ENCODE measurements at regions not wholly inside any gene's neighbourhood (a gene's known extent, or its start where the extent isn't known, plus 50 kb on each side); places are given as distances from the start of the nearest gene placed in this dataset.

GRCh38 chr18:56107821-56108477 is 520.0 kb upstream of the TCF4 start (continued):
- no peak for TF ChIP-seq NFYA (IDR thresholded peaks at IDR 0.05; ENCODE audit: borderline replicate concordance, low read depth, low read length)
- TF ChIP-seq EZH2 (IDR thresholded peaks at IDR 0.05; ENCODE audit: borderline replicate concordance, control insufficient read depth, low read depth, low read length), result no peak
- TF ChIP-seq MXI1 (IDR thresholded peaks at IDR 0.05; ENCODE audit: low read depth, low read length), result no peak
- TF ChIP-seq YBX1 (IDR thresholded peaks at IDR 0.05), result no peak

DNA sequence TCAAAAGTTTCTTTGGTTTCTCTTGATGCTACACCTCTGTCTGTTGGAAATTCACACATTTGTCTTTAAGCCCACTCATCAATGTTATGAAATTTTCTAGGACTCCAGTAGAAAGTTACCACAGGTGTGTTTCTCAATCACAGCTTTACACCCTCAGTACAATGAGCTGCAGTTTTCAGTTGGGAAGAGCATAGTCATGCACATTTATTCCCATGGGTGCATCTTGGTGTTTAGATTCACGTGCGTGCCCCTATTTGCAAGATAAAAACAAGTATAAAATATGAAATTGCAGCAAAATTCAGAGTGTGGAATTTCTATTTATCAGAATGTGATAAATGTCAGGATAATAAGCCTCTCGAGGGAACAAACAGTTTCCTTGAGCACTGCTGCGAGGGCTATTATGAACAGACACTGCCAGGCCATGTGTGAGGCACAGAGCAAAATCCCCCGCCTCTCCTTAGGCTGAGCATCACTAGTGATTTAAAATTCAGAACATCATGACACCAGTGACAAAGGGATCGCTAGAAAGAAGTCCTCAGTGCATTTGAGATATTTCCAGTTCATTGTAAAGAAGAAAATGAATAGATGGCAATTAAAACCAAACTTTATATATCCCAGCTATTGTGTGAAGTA is 512.2 kb upstream of the TCF4 start:
- ChIA-PET CTCF (no interaction called here), SMC1A (ENCODE audit: uncharacterized antibody, unreplicated experiment) (interaction anchor here (0.6 kb wide), 1 partner anchor 9 kb away, joined by 3 read pairs; no protein-coding TSS in a partner anchor), POLR2A (no interaction called here), RAD21 (ENCODE audit: unreplicated experiment) (no interaction called here)
- H3K4me2 ChIP-seq (ENCODE audit: control insufficient read depth, insufficient read depth), result no peak overlapping the region
- no peaks in the 10 kb centered on the region for H3K27me3 ChIP-seq (replicated peaks in 1 of 2; ENCODE audit: control insufficient read depth in 2 of 2, insufficient read depth in 2 of 2, low read length in 1 of 2)
- no peak overlapping the region for H3K4me3 ChIP-seq
- WGBS (ENCODE audit: insufficient coverage, insufficient replicate concordance, low lambda C conversion rate, missing lambda C conversion rate), result 16% methylated on average over 6 of the region's 6 CpGs
- H3K9ac ChIP-seq (ENCODE audit: control insufficient read depth, insufficient read depth, low read length), result no peak overlapping the region
- H3K9me3 ChIP-seq (replicated peaks; ENCODE audit: control insufficient read depth, insufficient read depth, low read length), result no peaks in the 10 kb centered on the region
- H3K27ac ChIP-seq (ENCODE audit: control insufficient read depth, insufficient read depth), result no peak overlapping the region
- H4K20me1 ChIP-seq (ENCODE audit: control insufficient read depth, insufficient read depth), result no peaks in the 10 kb centered on the region
- intact Hi-C loops (cut with micrococcal nuclease; ENCODE audit: unreplicated experiment), result no loop called here
- FAIRE-seq (no peak), ATAC-seq (no peak), DNase-seq (ENCODE audit: low read depth, low spot score) (no peak)
- in situ Hi-C loops (cut with MboI), result no loop called here
- no peak overlapping the region for H2AFZ ChIP-seq (ENCODE audit: control insufficient read depth, low read depth, low read length)
- no peaks in the 10 kb centered on the region for H3K36me3 ChIP-seq (ENCODE audit: control insufficient read depth in 2 of 2, insufficient read depth in 2 of 2, low read length in 1 of 2)
- no TSS peak for BruUV-seq (replicated peaks)
- H3K79me2 ChIP-seq (ENCODE audit: control insufficient read depth, insufficient read depth, low read length), result no peaks in the 10 kb centered on the region
- no peaks in the 10 kb centered on the region for H3K4me1 ChIP-seq (ENCODE audit: control insufficient read depth, insufficient read depth, low read length)
- TF ChIP-seq, protein P1, sequence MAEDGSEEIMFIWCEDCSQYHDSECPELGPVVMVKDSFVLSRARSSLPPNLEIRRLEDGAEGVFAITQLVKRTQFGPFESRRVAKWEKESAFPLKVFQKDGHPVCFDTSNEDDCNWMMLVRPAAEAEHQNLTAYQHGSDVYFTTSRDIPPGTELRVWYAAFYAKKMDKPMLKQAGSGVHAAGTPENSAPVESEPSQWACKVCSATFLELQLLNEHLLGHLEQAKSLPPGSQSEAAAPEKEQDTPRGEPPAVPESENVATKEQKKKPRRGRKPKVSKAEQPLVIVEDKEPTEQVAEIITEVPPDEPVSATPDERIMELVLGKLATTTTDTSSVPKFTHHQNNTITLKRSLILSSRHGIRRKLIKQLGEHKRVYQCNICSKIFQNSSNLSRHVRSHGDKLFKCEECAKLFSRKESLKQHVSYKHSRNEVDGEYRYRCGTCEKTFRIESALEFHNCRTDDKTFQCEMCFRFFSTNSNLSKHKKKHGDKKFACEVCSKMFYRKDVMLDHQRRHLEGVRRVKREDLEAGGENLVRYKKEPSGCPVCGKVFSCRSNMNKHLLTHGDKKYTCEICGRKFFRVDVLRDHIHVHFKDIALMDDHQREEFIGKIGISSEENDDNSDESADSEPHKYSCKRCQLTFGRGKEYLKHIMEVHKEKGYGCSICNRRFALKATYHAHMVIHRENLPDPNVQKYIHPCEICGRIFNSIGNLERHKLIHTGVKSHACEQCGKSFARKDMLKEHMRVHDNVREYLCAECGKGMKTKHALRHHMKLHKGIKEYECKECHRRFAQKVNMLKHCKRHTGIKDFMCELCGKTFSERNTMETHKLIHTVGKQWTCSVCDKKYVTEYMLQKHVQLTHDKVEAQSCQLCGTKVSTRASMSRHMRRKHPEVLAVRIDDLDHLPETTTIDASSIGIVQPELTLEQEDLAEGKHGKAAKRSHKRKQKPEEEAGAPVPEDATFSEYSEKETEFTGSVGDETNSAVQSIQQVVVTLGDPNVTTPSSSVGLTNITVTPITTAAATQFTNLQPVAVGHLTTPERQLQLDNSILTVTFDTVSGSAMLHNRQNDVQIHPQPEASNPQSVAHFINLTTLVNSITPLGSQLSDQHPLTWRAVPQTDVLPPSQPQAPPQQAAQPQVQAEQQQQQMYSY (CRISPR knock-in tag; IDR thresholded peaks at IDR 0.05), result no peak
- TF ChIP-seq POU2F2 (IDR thresholded peaks at IDR 0.05; ENCODE audit: borderline replicate concordance, low read depth, low read length) (no peak), RELA (IDR thresholded peaks at IDR 0.05; ENCODE audit: borderline replicate concordance, partially characterized antibody) (no peak), ZNF217 (IDR thresholded peaks at IDR 0.05) (no peak)
- TF ChIP-seq, protein P2, sequence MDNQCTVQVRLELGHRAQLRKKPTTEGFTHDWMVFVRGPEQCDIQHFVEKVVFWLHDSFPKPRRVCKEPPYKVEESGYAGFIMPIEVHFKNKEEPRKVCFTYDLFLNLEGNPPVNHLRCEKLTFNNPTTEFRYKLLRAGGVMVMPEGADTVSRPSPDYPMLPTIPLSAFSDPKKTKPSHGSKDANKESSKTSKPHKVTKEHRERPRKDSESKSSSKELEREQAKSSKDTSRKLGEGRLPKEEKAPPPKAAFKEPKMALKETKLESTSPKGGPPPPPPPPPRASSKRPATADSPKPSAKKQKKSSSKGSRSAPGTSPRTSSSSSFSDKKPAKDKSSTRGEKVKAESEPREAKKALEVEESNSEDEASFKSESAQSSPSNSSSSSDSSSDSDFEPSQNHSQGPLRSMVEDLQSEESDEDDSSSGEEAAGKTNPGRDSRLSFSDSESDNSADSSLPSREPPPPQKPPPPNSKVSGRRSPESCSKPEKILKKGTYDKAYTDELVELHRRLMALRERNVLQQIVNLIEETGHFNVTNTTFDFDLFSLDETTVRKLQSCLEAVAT (IDR thresholded peaks at IDR 0.05), result no peak
- TF ChIP-seq, protein P3, sequence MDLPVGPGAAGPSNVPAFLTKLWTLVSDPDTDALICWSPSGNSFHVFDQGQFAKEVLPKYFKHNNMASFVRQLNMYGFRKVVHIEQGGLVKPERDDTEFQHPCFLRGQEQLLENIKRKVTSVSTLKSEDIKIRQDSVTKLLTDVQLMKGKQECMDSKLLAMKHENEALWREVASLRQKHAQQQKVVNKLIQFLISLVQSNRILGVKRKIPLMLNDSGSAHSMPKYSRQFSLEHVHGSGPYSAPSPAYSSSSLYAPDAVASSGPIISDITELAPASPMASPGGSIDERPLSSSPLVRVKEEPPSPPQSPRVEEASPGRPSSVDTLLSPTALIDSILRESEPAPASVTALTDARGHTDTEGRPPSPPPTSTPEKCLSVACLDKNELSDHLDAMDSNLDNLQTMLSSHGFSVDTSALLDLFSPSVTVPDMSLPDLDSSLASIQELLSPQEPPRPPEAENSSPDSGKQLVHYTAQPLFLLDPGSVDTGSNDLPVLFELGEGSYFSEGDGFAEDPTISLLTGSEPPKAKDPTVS (IDR thresholded peaks at IDR 0.05; ENCODE audit: low read depth, low read length), result no peak
- TF ChIP-seq, protein P4, sequence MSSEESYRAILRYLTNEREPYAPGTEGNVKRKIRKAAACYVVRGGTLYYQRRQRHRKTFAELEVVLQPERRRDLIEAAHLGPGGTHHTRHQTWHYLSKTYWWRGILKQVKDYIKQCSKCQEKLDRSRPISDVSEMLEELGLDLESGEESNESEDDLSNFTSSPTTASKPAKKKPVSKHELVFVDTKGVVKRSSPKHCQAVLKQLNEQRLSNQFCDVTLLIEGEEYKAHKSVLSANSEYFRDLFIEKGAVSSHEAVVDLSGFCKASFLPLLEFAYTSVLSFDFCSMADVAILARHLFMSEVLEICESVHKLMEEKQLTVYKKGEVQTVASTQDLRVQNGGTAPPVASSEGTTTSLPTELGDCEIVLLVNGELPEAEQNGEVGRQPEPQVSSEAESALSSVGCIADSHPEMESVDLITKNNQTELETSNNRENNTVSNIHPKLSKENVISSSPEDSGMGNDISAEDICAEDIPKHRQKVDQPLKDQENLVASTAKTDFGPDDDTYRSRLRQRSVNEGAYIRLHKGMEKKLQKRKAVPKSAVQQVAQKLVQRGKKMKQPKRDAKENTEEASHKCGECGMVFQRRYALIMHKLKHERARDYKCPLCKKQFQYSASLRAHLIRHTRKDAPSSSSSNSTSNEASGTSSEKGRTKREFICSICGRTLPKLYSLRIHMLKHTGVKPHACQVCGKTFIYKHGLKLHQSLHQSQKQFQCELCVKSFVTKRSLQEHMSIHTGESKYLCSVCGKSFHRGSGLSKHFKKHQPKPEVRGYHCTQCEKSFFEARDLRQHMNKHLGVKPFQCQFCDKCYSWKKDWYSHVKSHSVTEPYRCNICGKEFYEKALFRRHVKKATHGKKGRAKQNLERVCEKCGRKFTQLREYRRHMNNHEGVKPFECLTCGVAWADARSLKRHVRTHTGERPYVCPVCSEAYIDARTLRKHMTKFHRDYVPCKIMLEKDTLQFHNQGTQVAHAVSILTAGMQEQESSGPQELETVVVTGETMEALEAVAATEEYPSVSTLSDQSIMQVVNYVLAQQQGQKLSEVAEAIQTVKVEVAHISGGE (CRISPR knock-in tag; IDR thresholded peaks at IDR 0.05), result no peak
